A204.1 (cell line): ENCODE measurements at regions not wholly inside any gene's neighbourhood (a gene's known extent, or its start where the extent isn't known, plus 50 kb on each side); places are given as distances from the start of the nearest gene placed in this dataset.

ENCODE experiments used
- FAIRE-seq: peaks from 2 replicates; lab custom pipeline; 2012; peaks lifted over from hg19 to GRCh38; lab: Jason Lieb, UNC

DNA sequence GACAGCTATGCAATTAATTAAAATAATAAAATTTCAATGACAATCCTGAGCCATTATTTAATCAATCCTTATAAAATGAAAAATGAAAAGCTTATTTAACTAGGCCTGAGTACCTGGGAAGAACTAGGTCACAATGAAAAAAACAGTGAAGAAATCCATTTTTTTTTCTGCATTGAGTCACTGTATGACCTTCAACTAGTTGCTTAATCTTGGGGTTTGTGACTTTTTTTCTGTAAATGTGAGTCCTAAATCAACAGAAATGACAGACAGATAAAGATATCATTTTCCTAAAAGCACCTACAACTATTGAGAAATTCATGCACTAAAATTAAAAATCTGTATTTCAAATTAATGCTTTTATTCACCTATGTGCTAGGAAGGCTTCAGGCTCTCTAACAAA, 96.8 kb downstream of the TMEM26 start:
- FAIRE-seq: no peak

DNA sequence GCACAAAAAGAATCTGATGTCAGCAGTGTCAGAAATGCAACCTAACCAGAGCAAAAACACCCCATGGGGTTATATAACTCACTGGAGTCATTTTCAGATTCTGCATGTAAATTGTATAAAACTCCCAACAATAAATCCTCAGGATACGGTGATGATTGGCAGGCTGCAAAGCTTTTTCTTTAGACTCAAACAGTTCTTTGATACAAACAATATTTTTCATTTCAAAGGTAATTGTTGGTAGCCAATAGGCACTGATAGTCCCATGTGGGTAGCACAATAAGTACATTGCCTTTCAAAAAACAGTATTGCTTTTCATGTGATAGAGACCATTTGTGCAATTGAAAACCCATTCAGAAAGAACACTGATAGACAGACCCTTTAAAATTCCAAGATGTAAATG, 98.0 kb downstream of the TMEM26 start:
- no peak for FAIRE-seq

DNA sequence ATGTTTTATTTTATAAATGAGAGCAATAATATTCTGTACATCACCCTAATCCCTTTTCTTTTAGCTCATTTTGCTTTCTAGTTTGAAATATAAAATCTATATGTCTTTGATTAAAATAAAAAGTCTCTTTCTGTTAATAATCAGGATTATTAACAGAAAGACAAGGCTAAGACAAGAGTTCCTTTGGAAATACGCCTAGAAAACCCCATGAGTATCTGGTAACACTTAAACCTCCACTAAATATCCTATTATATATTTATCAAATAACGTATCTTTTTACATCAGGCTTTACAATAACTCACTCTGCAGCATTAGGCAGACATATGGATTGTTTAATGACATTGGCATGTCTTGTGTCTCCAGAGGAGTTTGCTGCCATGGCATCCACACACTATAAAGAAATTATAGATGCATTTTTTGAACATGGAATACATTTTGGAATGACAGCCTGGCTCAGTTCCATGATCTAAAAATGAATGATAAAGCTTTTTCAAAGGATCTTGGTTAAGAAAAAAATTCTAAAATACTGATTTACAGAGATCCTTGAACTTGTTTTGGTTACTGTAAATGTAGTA, 98.7 kb downstream of the TMEM26 start:
- FAIRE-seq: no peak

DNA sequence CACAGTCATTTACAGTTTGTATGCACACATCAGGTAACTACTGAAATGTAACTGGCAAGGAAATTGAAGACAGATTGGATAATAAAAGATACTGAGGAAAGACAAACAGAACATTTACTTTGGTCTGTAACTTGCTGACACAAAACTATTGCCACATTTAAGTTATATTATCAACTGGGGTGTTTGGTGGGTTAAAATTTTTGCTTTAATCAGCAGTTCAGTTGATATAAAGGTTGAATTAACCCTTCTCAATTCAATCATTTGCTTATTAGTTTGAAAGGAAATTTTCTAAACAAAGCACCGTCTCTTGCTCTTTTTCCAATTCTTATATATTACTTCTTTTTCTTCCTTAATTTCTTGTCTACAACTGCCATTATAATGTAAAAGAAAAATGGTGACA, 102.4 kb downstream of the TMEM26 start:
- no peak for FAIRE-seq

DNA sequence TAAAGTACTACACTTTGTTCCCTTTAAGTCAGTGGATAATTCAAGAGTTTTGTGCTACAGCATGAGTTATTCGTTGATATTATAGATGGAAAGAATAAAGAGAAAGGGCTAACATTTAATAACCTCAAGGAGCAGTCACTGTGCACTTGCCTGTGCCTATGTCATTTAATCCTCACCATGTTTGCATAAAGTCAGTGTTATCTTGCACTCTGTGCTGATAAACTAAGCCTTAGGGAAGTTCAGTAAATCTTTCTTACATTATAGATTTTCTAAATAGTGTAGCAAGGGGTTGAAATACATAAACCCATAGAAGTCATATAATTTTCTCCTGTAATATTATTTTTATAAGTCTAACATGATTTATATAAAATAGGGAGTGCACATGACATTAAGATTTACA, 103.1 kb downstream of the TMEM26 start:
- no peak for FAIRE-seq

DNA sequence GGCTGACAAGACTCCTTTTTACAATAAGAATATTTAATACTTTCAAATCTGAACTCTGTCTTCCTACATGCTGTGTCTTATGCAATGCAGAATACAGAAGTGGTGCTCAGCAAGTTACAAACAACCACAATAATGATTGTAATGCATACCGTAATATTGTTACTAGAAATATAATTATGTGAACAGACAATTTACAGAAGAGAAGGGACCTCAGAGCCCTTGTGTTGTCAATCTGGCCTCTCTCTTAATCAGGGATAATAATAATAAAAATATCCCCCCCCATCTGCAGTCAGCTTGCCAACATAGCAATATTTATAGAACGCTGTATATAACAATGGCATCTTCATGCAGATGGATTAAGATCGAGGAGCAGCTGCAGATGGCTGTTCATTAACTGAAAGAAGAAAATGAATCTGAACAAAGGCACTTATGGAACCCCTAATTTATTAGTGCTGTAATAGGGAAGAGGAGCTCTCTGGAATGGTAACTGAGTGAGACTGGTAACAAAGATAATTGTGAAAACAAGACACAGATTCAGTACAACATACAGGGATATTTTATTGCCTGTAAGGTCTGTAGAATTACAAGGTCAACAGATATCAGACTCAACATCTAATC, 106.3 kb downstream of the TMEM26 start:
- no peak for FAIRE-seq

DNA sequence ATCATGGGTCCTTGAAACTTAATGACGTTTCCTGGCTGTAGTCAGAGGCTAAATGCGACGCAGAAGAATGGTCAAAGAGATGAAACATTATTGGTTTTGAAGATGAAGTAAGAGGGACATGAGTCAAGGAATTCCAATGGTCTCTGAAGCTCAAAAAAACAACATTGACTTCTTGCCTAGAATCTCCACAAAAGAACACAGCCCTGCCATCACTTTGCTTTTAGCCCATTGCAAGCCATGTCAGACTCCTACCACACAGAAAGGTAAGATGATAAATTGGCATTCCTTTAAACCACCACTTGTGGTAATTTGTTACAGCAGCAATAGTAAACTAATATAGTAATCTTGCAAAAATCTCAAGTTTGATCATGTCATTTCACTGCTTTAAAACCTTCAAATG, 109.4 kb downstream of the TMEM26 start:
- FAIRE-seq: no peak

DNA sequence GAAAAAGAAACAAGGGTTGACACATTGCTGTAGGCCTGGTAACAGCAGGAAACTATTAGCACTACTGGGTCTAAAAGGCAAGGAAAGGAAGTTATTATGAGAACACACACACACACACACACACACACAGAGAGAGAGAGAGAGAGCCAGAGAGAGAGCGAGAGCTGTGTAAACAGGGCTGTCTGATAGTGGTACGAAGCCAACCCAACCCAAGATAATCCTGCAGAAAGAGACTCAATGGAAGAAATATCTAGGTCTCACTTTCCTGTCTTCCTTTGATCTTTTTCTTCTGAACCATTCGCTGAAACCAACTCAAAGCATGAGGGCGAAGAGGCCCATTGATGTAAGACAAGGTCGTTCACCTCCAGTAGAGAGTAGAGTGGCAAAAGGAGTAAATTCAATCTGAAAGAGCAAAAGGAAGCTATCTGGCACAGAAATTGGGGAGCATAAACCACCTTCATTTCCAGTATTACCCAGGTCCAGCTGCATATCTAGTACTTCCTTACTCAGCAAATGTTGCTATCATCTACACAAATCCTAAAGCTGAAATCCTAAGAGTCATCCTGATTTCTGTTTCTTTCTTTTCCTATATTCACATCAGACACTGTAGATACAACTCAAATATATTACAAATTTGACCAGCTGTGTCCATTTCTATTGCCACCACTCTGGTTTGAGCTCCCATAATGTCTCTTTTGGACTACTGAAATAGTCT, 110.2 kb downstream of the TMEM26 start:
- no peak for FAIRE-seq

DNA sequence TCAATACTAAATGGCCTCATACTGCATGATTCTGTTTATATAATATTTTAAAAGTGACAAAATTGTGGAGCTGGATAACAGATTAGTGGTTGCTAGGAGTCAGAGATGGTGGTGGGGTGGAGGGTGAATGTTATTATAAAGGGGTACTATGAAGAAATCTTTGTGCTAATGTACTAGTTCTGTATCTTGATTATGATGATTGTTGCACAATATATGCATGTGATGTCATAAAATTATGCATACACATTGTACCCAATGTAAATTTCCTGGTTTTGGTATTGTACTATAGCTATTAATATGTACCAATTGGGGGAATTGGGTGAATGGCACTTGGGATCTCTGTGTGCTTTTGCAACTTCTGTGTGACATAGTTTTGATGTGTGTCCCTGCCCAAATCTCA, 112.2 kb downstream of the TMEM26 start:
- no peak for FAIRE-seq

DNA sequence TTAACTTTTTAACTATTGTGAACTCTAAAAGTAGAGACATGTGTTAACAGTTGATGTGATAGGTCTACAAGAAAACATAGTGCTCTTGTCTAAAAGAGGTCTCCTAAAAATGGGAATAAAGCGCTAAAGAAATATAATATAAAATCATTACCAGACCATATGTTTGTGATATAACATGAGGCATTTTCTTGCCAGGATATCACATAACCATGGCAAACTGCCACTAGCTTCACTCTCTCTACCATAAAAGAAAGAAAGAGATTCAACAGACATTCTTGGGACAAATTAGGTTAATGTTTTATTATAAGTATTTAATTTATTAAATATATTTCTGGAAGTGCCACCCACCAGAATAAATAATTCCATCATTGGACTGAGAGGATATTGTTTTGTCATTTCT, 115.0 kb downstream of the TMEM26 start:
- FAIRE-seq: no peak

DNA sequence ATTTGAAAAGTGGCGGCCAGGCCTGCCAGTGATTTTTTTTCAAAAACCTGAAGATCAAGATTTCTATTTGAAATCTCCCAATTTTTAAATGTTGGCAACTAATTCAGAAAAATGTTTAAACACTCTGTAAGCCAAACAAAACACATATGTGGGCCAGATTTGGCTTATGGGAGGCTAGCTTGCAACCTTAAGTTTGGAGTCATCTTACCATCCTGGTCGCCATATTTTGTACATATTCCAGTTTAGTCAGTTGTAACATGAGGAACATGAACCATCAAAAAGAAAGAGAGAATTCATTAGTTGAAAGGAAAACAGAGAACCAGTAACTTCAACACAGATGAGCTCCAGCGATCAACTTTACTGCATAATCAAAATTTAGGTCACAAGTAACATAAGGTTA, 115.4 kb downstream of the TMEM26 start:
- FAIRE-seq: no peak

DNA sequence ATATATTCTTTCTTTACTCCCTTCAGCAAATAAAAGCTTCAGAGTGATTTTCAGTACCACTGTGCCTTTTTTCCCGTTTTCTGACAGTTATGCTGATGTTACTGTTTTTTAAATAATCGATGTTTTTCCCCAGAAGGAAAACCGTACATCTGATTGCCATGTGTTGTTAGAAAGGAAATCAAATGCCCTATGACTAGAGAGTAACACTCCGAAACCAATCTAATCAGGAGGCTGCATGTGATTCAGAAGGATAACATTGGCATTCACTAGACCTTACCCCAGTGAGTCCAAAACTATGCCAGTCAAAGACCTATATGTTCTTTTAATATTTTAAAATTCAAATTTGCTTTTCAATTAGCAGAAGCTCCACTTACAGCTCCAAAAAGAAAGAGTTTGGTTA, 116.3 kb downstream of the TMEM26 start:
- FAIRE-seq: no peak

DNA sequence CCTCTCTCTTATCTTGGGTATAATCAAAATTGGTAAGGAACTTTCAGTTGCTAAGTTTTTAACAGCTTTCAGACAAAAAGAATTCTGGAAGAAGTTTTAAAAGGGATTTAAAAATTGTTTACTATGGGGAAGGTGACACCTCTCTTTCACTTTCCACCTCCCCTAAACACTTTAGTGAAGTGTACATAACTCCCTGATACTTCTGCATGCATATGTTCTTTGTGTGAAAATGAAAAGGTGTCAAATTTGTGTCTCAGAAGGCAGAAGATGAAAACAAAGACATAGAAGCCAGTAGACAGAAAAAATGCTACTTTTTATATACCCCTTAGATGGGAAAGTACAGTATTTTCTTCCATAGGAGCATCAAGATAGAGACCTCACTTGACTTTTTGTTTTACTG, 117.8 kb downstream of the TMEM26 start:
- no peak for FAIRE-seq

DNA sequence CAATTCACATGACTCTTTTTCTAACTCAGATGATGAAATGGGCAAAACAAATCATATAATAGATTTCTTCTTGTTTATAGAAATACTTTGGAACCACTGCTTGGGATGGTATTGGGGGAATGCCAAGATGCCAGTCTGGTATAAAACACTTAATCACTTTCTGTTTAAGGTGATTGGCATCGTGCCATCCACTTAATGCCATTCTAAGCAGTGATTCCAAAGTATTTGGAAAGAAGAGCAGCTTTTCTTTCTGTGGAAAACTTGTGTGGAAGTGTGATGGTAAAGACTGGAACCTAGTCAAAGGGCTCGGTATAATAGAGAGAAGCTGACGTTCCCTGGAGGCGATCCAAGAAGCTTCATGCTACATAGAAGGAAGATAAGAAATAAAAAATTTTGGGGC, 120.6 kb downstream of the TMEM26 start:
- no peak for FAIRE-seq

DNA sequence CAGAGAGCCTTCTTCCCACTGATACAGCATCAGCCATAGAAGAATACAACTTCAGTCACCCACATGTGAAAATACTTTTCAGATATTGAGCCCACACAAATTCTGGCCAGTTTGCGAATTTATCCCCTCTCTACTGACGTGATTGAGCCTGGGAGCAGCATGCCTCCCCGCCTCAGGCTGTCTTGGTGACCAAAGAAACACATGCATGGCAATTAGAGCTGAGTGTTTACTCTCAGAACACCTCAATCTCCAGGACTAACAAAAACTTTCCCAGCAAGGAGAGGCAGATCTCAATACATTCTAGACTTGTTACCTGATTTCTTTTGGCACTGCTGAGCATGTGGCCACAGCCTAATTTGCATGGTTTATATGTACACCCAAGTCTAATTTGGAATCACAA, 122.5 kb downstream of the TMEM26 start:
- no peak for FAIRE-seq

DNA sequence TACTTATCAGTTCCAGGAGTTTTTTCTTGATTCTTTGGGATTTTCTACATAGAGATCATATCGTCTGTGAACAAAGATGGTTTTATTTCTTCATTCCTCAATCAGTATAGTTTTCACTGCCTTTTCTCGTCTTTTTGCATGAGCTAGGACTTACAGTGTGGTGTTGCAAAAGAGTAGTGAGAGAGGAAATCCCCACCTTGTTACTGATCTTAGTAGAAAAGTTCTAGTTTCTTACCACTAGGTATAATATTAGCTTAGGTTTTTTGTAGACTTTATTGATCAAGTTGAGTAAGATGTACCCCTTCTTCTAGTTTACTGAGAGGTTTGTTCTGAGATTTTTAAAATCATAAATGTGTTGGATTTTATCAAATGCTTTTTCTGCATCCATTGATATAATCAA, 123.3 kb downstream of the TMEM26 start:
- FAIRE-seq: no peak

DNA sequence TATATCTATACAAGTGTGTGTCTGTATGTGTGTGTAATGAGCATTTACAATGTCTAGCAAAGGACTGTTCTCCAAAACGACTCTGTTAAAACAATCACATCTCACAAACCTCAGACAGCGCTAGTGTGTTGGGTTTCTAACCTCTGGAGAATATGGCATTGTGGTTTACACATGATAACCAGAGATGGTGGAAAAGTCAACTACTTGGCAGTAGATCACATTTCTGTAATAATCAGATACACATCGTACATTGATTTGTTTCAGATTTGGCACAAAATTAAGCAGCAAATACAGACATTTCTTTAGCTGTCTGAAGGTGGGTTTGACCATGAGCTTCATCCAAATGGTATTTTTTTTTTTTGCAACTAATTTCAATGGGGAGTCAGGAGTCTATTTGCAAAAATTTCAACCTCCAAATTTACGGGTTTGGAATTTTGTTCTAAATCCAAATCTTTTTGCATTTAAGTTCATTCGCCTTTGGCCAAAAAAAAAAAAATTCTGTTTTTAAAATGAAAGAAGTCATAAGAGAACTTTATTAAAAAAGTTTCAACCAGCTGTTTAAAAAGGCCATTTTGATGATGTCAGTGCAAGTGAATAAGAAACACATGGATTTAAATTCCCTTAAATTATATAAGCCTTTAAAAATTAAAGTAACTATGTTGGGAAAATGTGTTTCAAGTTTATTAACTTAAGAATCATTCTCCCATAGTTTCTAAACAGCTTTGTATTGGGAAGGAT, 127.8 kb downstream of the TMEM26 start:
- FAIRE-seq: no peak

DNA sequence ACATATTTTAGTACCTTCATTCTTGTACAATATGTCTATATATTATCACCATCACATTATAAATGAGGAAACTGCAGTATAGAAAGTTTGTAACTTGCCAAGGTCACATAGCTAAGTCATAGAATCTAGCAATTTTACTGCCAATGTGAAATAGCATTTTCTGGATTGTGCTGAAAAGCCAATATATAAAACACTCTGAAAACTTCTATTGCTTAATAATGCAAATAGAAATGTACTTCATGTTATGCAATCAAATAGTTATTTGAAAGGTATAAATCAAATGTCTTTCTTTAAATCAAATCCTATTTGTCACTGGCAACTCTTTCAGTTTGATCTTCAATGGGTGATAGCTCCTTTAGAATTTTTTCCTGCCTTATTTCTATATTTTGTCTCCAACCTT, 129.5 kb downstream of the TMEM26 start:
- no peak for FAIRE-seq

DNA sequence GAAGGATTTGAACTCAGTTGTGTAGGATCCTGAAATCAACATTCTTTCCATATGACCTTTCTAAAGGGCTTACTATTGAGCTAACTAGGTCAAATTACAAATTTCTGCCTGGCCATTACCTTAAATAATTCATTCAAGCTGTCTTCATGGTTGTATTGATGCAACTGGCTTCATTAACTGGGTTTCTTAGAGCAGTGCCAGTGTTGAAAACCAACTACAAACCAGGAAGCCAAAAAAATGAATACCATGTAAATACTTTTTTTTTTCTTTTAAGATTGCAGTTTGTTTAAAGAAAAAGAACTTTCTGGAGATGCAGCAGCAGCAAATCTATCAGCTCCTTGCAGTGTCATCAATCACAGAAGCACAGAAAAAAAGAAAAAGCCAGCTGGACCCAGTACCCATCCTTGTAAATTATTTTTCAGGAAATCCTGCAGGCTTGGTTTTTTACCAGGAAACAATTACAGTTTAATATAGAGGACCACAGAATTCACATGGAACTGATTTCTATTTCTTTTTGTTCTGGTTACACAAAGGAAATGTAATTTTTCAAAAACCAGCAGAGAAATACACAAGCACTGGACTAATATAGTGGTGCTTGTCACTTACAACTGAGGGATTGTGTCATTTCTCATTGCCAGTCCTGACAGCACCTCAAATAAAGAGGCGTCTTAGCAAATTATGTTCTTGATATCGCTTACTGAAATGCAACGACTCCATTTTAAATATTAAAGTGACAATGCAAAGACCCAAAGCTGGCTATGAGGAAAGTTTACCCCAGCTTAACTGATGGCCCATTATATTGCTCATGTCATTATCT, 131.9 kb downstream of the TMEM26 start:
- FAIRE-seq: no peak

DNA sequence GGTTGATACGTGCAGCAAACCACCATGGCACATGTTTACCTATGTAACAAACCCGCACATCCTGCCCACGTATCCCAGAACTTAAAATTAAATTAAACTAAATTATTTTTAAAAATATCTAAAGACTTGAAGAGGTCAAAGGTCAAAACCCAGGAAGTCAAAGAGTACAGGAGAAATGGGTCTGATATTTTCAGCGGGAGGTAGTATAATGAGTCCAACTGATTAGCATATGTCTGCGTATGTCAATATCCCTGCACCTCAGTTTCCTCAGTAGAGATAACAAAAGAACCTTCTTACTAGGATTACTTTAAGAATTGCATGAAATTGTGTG, 133.0 kb downstream of the TMEM26 start:
- FAIRE-seq: no peak

DNA sequence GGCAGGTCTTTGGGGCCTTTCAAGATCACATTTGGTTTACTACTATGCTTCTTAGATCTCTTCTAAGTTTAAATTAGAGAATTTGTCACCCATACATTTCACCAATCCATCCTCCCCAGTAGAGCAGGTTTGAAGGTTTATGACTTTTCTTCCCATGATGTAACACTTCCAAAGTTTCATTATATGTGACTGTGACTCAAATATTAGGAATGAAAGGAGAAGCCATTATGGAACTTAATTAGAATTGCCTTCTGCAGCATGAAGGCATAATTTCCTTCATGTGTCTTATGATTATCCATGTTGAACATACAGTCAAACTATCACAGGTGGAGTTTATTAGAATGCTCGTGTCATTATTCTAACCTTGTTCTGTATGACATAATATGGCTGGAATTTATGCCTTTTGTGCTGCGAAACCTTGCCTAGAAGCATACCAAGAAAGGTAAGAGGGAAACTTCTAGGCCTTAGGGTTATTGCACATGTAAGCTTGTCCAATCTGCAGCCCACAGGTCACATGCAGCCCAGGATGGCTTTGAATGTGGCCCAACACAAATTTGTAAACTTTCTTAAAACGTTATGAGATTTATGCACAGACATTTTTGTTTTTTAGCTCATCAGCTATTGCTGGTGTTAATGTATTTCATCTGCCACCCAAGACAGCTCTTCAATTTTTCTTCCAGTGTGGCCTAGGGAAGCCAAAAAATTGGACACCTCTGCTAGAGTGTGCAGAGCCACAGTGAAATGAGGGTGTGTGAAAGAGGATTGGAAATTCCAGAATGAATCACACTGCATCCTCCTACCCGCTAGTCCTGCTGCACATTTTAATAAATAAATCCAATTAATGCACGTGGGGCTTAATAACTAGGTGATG, 133.6 kb downstream of the TMEM26 start:
- FAIRE-seq: no peak

DNA sequence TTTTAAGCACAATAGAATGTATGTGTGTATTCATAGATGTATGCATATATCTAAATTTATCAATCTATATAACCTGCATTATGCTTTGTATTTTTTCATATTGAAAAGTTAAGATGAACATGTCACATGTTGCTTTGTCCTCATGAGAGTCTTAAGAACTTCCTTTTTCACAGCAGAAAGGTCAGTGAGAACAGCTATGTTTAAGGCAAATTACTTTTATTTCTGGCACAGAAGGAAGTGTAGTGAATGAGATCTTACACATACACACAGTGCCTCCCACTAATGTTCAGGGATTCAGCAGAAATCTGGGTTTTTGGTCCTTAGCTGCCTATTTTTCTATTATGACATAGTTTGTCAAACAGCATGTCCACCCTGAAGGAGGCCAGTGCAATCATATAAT, 134.8 kb downstream of the TMEM26 start:
- no peak for FAIRE-seq
